Vagina (tissue), 2 donors: ENCODE measurements at regions not wholly inside any gene's neighbourhood (a gene's known extent, or its start where the extent isn't known, plus 50 kb on each side); places are given as distances from the start of the nearest gene placed in this dataset.

Experiments used
- CTCF ChIP-seq, 3 experiments: fragments of 450-650 bp in 2 of 3; fragments of 200-600 bp in 1 of 3; sonication (generic) in 1 of 3; IDR thresholded peaks; one replicate each; pipeline ENCODE4 v1.5.1; 2017 to 2019; ENCODE audit warnings: antibody characterized with exemption in 3 of 3, mild to moderate bottlenecking in 2 of 3, moderate library complexity in 2 of 3
- POLR2A ChIP-seq, 2 donors: fragments of 450-650 bp; IDR thresholded peaks; one replicate each; pipeline ENCODE4 v1.6.1; 2017; ENCODE audit warnings: antibody characterized with exemption in 2 of 2, mild to moderate bottlenecking in 2 of 2, moderate library complexity in 2 of 2
- POLR2AphosphoS5 ChIP-seq, 2 donors: sonication (generic); formaldehyde crosslinking; IDR thresholded peaks; one replicate each; pipeline ENCODE4 v1.9.0; 2017; ENCODE audit warnings: antibody characterized with exemption in 2 of 2, mild to moderate bottlenecking in 2 of 2, low read depth in 1 of 2; ENCODE audit not compliant: insufficient read depth in 1 of 2

- TF ChIP-seq POLR2AphosphoS5 (IDR thresholded peaks at IDR 0.05; ENCODE audit: insufficient read depth in 1 of 2, low read depth in 1 of 2) = no peak
- TF ChIP-seq CTCF (IDR thresholded peaks at IDR 0.05) = no peak
- no peak for TF ChIP-seq POLR2A (IDR thresholded peaks at IDR 0.05)
Observed at GRCh38 chr12:88365403-88365802, 214.9 kb downstream of the KITLG start.
